Stomach (tissue), 4 donors: ENCODE measurements at regions not wholly inside any gene's neighbourhood (a gene's known extent, or its start where the extent isn't known, plus 50 kb on each side); places are given as distances from the start of the nearest gene placed in this dataset.

Source experiments
- EP300 ChIP-seq: sonication (generic); formaldehyde crosslinking; IDR thresholded peaks from one replicate; pipeline ENCODE4 v1.6.1; 2017; ENCODE audit warnings: antibody characterized with exemption
- POLR2A ChIP-seq, 4 donors: fragments of 450-650 bp; IDR thresholded peaks; one replicate each; pipeline ENCODE4 v1.6.1; 2016; ENCODE audit warnings: antibody characterized with exemption in 4 of 4, control low read depth in 2 of 4, mild to moderate bottlenecking in 1 of 4, moderate library complexity in 1 of 4
- TF ChIP-seq, protein P1 (sequence below), 7 experiments: fragments of 450-650 bp in 4 of 7; fragments of 200-600 bp in 3 of 7; sonication (generic) in 3 of 7; IDR thresholded peaks; one replicate each; pipeline ENCODE4 v1.5.1; 2016 to 2019; ENCODE audit warnings: antibody characterized with exemption in 7 of 7, control low read depth in 2 of 7, mild to moderate bottlenecking in 1 of 7

DNA sequence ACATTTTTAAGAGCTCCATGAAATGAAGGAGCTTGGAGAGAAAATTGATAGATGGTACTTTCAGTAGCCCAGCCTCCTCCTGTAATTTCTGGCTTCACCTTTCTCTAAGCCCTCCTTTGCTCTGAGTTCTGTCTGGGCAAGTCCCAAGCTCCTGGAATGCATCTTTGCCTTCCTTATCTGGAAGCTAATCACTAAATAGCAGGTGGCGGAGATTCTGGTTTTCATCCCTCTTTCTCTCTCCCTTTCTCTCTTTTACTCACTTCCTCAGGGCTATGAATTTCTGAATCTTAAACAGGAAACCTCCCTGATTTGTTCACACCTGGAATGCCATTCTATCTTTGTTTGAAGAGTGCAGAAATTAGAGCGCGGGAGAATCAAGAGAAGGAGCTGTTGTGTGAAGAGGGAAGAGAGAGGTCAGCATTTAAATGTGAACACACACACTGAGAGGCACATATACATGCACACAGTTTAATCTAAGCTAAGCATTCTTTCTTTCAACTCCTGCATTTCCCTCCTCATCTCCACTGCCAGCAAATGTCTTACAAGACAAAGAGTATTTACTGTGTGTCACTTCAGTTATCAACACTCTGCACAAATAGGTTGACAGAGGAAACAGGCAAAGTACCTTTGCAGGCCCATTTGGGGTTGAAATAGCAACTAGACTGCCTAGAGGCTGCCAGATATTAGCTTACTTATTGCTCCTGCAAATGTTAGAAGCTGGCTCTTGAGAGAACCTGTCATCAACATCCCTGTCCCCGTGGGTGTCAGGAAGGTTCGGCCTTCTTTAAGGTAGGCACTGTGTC lies 199.4 kb upstream of the CAMK1G start:
- TF ChIP-seq, protein P1, sequence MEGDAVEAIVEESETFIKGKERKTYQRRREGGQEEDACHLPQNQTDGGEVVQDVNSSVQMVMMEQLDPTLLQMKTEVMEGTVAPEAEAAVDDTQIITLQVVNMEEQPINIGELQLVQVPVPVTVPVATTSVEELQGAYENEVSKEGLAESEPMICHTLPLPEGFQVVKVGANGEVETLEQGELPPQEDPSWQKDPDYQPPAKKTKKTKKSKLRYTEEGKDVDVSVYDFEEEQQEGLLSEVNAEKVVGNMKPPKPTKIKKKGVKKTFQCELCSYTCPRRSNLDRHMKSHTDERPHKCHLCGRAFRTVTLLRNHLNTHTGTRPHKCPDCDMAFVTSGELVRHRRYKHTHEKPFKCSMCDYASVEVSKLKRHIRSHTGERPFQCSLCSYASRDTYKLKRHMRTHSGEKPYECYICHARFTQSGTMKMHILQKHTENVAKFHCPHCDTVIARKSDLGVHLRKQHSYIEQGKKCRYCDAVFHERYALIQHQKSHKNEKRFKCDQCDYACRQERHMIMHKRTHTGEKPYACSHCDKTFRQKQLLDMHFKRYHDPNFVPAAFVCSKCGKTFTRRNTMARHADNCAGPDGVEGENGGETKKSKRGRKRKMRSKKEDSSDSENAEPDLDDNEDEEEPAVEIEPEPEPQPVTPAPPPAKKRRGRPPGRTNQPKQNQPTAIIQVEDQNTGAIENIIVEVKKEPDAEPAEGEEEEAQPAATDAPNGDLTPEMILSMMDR (IDR thresholded peaks at IDR 0.05) = no peak
- TF ChIP-seq EP300 (no peak), POLR2A (IDR thresholded peaks at IDR 0.05) (no peak)
